Right lobe of liver (tissue), 4 donors: ENCODE measurements at regions not wholly inside any gene's neighbourhood (a gene's known extent, or its start where the extent isn't known, plus 50 kb on each side); places are given as distances from the start of the nearest gene placed in this dataset.

ENCODE experiments used
- POLR2A ChIP-seq: fragments of 450-650 bp; IDR thresholded peaks from one replicate; pipeline ENCODE4 v1.6.1; 2017; ENCODE audit warnings: antibody characterized with exemption, mild to moderate bottlenecking
- TF ChIP-seq, protein P1 (sequence below), 4 donors: fragments of 200-600 bp in 3 of 4; fragments of 450-650 bp in 1 of 4; IDR thresholded peaks; one replicate each; pipeline versions ENCODE4 v1.5.1 to v1.8.0; 2016 to 2022; ENCODE audit warnings: antibody characterized with exemption in 4 of 4, mild to moderate bottlenecking in 2 of 4
- donor health status: DM: no; HTN: no; CAD: no.
- donor health status: DM: no; HTN: no; CAD: no.
- donor health status: DM: no; HTN: yes; CAD: no.

GRCh38 chr20:61066526-61066925 lies 185.5 kb upstream of the CDH4 start:
- no peak for TF ChIP-seq POLR2A
- TF ChIP-seq, protein P1, sequence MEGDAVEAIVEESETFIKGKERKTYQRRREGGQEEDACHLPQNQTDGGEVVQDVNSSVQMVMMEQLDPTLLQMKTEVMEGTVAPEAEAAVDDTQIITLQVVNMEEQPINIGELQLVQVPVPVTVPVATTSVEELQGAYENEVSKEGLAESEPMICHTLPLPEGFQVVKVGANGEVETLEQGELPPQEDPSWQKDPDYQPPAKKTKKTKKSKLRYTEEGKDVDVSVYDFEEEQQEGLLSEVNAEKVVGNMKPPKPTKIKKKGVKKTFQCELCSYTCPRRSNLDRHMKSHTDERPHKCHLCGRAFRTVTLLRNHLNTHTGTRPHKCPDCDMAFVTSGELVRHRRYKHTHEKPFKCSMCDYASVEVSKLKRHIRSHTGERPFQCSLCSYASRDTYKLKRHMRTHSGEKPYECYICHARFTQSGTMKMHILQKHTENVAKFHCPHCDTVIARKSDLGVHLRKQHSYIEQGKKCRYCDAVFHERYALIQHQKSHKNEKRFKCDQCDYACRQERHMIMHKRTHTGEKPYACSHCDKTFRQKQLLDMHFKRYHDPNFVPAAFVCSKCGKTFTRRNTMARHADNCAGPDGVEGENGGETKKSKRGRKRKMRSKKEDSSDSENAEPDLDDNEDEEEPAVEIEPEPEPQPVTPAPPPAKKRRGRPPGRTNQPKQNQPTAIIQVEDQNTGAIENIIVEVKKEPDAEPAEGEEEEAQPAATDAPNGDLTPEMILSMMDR (IDR thresholded peaks at IDR 0.05), result no peak
